ENCODE measurements at regions not wholly inside any gene's neighbourhood (a gene's known extent, or its start where the extent isn't known, plus 50 kb on each side); places are given as distances from the start of the nearest gene placed in this dataset.

DNA sequence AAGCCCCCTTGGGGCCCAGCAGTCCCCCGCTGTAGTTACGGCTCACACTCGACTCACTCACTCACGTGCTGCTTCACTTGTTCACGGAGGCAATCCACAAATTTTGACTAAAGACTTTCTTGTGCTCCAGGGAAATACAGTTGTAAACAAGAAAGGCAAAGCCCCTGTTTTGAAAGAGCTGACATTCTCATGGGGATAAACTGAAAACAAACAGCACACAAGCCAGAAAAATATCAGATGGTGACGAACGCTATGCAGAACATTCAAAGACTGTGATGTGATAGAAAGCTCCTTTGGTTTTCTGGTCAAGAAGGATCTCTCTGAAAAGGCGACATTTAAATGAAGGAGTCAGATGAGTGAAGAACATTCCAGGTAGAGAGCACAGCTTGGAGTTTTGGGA, 385.3 kb upstream of the SMIM21 start:
- H3K4me1 ChIP-seq, result peaks cover 0 to 3% (median 0%) of the 10 kb centered on the region in 4 donors
- 76 to 77% methylated on average over 8 of the region's 8 CpGs for WGBS, 2 donors

DNA sequence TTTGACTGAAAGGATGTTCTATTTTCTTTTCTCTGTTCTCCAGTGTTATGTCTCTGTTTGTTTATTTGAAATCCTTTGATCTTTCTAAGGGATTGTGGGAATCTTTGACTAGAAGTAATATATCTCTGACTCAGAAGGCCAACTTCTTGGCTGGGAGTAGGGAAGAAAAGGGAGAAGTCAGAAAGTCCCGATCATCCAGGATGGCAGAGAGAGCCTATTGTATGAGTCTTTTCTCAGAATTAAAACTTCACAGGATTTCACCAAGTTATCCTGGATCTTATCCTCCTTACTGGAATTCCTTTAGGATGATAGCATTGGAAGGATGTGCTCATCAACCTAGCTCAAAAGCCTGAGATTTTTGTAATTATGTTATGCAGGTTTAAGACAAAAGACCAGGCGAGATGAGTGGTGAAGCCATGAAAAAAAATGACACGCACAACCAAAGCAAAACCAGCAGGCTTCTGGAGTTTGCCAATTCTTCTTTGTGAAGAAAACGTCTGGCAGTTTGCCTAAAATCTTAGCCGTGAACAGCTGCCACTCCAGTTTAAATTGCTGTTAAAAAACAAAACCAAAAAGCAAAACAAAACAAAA, 383.6 kb upstream of the SMIM21 start:
- TF ChIP-seq POLR2AphosphoS5 (IDR thresholded peaks at IDR 0.05), result no peak
- no peak overlapping the region for H3K4me3 ChIP-seq
- H3K9me3 ChIP-seq, result no peaks in the 10 kb centered on the region
- no peaks in the 10 kb centered on the region for H3K36me3 ChIP-seq
- peaks cover 0 to 3% (median 0%) of the 10 kb centered on the region in 4 donors for H3K4me1 ChIP-seq
- WGBS, 2 donors, result 24 to 44% methylated on average over 5 of the region's 5 CpGs
- no peak for DNase-seq
- no peak for ATAC-seq (ENCODE audit: low FRiP score in 2 of 2)
- peak overlapping the region in 3 of 4 donors; percentile 20 to 40 (median 27) for H3K27ac ChIP-seq
- no peaks in the 10 kb centered on the region for H3K27me3 ChIP-seq

More for the DNA sequence above, 385.3 kb upstream of the SMIM21 start:
- no peaks in the 10 kb centered on the region for H3K9me3 ChIP-seq
- H3K27ac ChIP-seq, result peak overlapping the region in 2 of 4 donors; percentile 32 to 46
- DNase-seq, result no peak
- no peaks in the 10 kb centered on the region for H3K27me3 ChIP-seq
- peak in 1 of 4 donors; percentile 7 for TF ChIP-seq EP300 (IDR thresholded peaks at IDR 0.05)
- TF ChIP-seq, protein P1, sequence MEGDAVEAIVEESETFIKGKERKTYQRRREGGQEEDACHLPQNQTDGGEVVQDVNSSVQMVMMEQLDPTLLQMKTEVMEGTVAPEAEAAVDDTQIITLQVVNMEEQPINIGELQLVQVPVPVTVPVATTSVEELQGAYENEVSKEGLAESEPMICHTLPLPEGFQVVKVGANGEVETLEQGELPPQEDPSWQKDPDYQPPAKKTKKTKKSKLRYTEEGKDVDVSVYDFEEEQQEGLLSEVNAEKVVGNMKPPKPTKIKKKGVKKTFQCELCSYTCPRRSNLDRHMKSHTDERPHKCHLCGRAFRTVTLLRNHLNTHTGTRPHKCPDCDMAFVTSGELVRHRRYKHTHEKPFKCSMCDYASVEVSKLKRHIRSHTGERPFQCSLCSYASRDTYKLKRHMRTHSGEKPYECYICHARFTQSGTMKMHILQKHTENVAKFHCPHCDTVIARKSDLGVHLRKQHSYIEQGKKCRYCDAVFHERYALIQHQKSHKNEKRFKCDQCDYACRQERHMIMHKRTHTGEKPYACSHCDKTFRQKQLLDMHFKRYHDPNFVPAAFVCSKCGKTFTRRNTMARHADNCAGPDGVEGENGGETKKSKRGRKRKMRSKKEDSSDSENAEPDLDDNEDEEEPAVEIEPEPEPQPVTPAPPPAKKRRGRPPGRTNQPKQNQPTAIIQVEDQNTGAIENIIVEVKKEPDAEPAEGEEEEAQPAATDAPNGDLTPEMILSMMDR (IDR thresholded peaks at IDR 0.05), result no peak
- no peak overlapping the region for H3K4me3 ChIP-seq
- H3K36me3 ChIP-seq, result no peaks in the 10 kb centered on the region
- ATAC-seq (ENCODE audit: low FRiP score in 2 of 2), result no peak

DNA sequence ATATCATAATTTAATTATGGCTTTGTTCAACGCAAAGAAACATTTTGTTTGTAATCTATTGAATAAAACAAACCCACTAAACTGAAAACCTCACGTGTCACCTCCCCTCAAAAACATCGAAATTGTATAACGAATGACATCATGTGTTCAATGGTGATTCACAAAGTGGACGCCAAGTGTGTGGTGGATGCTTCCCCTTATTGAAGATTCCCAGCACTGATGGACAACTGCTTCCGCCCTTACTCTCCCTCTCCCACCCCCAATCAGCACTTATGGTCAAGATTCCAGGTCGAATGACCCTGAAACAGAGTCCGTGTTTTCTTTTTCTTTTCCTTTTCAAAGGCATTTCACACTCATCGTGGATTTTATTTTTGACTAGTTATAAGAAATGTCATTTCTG, 383.0 kb upstream of the SMIM21 start:
- Histone ChIP-seq H3K27ac (peak overlapping the region in 2 of 4 donors; percentile 27 to 40), H3K27me3 (no peaks in the 10 kb centered on the region), H3K4me1 (peaks cover 0 to 3% (median 0%) of the 10 kb centered on the region in 4 donors), H3K9me3 (no peaks in the 10 kb centered on the region), H3K4me3 (no peak overlapping the region), H3K36me3 (no peaks in the 10 kb centered on the region)
- TF ChIP-seq EP300 (IDR thresholded peaks at IDR 0.05) (no peak), POLR2A (IDR thresholded peaks at IDR 0.05) (no peak), POLR2AphosphoS5 (IDR thresholded peaks at IDR 0.05) (no peak)
- TF ChIP-seq, protein P1 (IDR thresholded peaks at IDR 0.05), result no peak
- ATAC-seq (ENCODE audit: low FRiP score in 2 of 2) (no peak), DNase-seq (no peak)
- WGBS, 2 donors, result 46 to 48% methylated on average over 9 of the region's 9 CpGs

DNA sequence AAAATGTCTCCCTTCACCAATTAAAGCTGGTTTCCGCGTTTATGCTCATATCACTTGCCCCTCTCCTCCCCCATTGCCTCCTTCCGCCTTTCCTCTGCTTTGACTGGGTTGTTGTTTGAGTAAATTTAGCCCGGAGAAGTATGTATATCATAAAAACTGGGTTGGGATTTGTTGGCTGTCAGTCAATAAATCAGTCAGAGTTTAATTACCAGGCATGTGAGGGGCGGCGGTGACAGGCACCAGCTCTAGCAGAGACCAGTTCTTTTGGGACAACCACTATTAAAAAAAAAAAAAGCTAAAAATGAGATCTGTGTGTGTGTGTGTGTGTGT, 382.4 kb upstream of the SMIM21 start:
- Histone ChIP-seq H3K4me1 (peaks cover 0 to 3% (median 0%) of the 10 kb centered on the region in 4 donors), H3K4me3 (peak overlapping the region in 1 of 4 donors; percentile 2), H3K27ac (no peak overlapping the region), H3K27me3 (no peaks in the 10 kb centered on the region), H3K36me3 (no peaks in the 10 kb centered on the region), H3K9me3 (no peaks in the 10 kb centered on the region)
- TF ChIP-seq POLR2AphosphoS5 (IDR thresholded peaks at IDR 0.05) (no peak), EP300 (IDR thresholded peaks at IDR 0.05) (no peak), POLR2A (IDR thresholded peaks at IDR 0.05) (no peak)
- TF ChIP-seq, protein P1 (IDR thresholded peaks at IDR 0.05), result no peak
- no peak for ATAC-seq (ENCODE audit: low FRiP score in 2 of 2)
- no peak for DNase-seq
- 31 to 46% methylated on average over 6 of the region's 6 CpGs for WGBS, 2 donors

DNA sequence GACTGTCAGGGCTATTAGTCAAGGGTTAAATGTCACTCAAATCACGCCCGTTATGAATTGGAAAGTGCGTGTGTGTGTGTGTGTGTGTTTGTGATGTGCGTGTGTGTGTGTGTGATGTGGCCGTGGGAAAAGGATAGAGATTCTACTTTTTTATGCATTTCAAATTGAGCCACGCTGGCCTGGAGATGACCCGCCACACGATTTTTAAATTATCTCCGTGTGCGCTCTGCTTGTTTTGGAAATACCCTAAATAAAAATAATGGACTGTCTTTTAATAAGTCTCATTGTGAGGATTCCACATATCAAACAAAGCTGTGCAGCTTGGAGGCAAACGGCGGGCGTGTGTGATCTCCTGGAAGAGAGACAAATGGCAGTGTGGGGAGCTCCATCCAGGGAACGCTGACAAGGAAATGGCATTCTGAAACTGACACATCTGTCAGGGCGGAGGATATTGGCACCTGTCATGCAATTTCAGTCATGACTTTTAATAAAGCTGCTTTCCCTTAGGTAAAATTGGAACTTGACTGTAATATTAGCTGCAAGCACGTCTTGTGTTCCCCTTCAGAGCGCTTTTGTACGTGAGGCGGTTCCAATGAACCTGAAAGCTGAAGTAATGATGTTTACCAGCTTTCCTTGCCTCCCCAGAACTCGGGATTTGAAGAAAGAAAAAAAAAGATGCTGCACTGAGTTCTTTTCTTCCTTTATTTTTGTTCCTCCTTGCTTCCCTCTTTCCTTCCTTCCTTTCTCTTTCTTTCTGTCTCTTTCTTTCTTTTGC, 381.8 kb upstream of the SMIM21 start:
- Histone ChIP-seq H3K27me3 (no peaks in the 10 kb centered on the region), H3K4me3 (peak overlapping the region in 2 of 4 donors; percentile 2 to 6), H3K4me1 (peaks cover 0 to 3% (median 0%) of the 10 kb centered on the region in 4 donors), H3K27ac (no peak overlapping the region), H3K36me3 (no peaks in the 10 kb centered on the region), H3K9me3 (no peaks in the 10 kb centered on the region)
- no peak for DNase-seq
- TF ChIP-seq, protein P1 (IDR thresholded peaks at IDR 0.05), result no peak
- TF ChIP-seq POLR2A (IDR thresholded peaks at IDR 0.05) (no peak), POLR2AphosphoS5 (IDR thresholded peaks at IDR 0.05) (no peak), EP300 (IDR thresholded peaks at IDR 0.05) (no peak)
- ATAC-seq (ENCODE audit: low FRiP score in 2 of 2), result no peak
- 63 to 64% methylated on average over 20 of the region's 20 CpGs for WGBS, 2 donors
